ENCODE measurements at regions not wholly inside any gene's neighbourhood (a gene's known extent, or its start where the extent isn't known, plus 50 kb on each side); places are given as distances from the start of the nearest gene placed in this dataset.

DNA sequence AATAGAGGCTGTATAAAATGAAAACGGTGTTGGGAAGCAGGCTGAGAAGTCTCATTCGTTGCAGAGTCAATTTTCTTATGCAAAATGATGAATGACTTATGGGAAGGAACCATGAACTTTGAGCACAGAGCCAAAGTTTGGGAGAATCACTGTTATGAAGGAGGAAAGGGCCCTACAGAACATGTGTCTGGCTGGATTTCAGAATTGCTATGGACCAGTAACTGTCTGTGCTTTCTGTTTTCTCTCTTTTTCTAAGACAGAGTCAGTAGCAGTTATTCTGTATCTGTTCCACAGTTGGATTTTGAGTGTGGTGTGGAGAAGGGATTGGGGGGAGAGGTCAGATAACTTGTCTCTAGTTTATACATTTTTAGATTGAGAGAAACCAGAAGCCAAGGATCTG is 265.0 kb upstream of the HS3ST1 start:
- no peaks in the 10 kb centered on the region for H3K9me2 ChIP-seq
- no peaks in the 10 kb centered on the region for H4K20me1 ChIP-seq (ENCODE audit: insufficient read depth)
- no peak for DNase-seq
- H3K79me2 ChIP-seq (ENCODE audit: insufficient read depth) = no peaks in the 10 kb centered on the region
- H3K9me3 ChIP-seq = no peaks in the 10 kb centered on the region
- no peak overlapping the region for H3K4me3 ChIP-seq (ENCODE audit: low read depth in 2 of 2, low read length in 1 of 2)
- H2AFZ ChIP-seq (ENCODE audit: low read depth) = no peak overlapping the region
- no peaks in the 10 kb centered on the region for H3F3A ChIP-seq (replicated peaks; ENCODE audit: insufficient read depth)
- POLR2A ChIA-PET = no interaction called here
- CTCF ChIA-PET = interaction anchor here (0.6 kb wide), 1 partner anchor 113 kb away, joined by 3 read pairs; no protein-coding TSS in a partner anchor
- TF ChIP-seq RCOR1 (IDR thresholded peaks at IDR 0.05; ENCODE audit: low read length) (no peak), TCF12 (IDR thresholded peaks at IDR 0.05) (no peak), MEF2A (IDR thresholded peaks at IDR 0.05; ENCODE audit: borderline replicate concordance, low read depth) (no peak), RAD21 (IDR thresholded peaks at IDR 0.05; ENCODE audit: low read length) (no peak), SIN3A (IDR thresholded peaks at IDR 0.05; ENCODE audit: borderline replicate concordance, low read depth, low read length) (no peak)
- TF ChIP-seq, protein P1, sequence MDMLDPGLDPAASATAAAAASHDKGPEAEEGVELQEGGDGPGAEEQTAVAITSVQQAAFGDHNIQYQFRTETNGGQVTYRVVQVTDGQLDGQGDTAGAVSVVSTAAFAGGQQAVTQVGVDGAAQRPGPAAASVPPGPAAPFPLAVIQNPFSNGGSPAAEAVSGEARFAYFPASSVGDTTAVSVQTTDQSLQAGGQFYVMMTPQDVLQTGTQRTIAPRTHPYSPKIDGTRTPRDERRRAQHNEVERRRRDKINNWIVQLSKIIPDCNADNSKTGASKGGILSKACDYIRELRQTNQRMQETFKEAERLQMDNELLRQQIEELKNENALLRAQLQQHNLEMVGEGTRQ (IDR thresholded peaks at IDR 0.05; ENCODE audit: borderline replicate concordance, low read depth, low read length) = no peak
- TF ChIP-seq, protein P2, sequence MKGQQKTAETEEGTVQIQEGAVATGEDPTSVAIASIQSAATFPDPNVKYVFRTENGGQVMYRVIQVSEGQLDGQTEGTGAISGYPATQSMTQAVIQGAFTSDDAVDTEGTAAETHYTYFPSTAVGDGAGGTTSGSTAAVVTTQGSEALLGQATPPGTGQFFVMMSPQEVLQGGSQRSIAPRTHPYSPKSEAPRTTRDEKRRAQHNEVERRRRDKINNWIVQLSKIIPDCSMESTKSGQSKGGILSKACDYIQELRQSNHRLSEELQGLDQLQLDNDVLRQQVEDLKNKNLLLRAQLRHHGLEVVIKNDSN (IDR thresholded peaks at IDR 0.05; ENCODE audit: borderline replicate concordance, low read depth) = no peak
- no peak overlapping the region for H3K27ac ChIP-seq (ENCODE audit: low read depth in 2 of 2, low read length in 1 of 2)
- no peaks in the 10 kb centered on the region for H3K27me3 ChIP-seq (ENCODE audit: insufficient read depth)
- no peaks in the 10 kb centered on the region for H3K36me3 ChIP-seq (replicated peaks in 1 of 2; ENCODE audit: control insufficient read depth in 1 of 2, insufficient read depth in 2 of 2, low read length in 1 of 2)
- no peaks in the 10 kb centered on the region for H3K4me1 ChIP-seq (ENCODE audit: control insufficient read depth in 1 of 2, insufficient read depth in 2 of 2, low read depth in 1 of 2, low read length in 1 of 2)
- no peak overlapping the region for H3K4me2 ChIP-seq
- 0% methylated on average over 2 of the region's 2 CpGs for WGBS (ENCODE audit: low lambda C conversion rate)
- no peak overlapping the region for H3K9ac ChIP-seq

DNA sequence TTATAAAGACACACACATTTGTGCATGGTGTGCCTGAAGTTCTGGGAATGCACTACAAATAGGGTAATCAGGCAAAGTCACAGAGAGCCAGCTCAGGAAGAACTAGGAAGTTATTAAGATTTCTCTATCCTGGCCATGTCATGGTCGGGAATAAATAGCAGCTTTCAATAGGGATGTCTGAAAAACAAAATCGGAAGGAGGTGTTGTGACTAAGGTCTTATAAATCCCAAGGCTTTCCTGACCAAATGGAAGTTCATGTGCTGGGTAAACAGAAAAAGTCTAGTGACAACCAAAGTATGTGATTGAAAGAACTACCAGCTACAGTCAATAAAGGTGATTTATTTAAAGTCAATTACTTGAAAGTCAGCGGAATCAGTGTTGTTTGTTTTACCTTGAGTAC is 262.5 kb upstream of the HS3ST1 start:
- no peak overlapping the region for H3K4me3 ChIP-seq (ENCODE audit: low read depth in 2 of 2, low read length in 1 of 2)
- H3F3A ChIP-seq (replicated peaks; ENCODE audit: insufficient read depth) = no peaks in the 10 kb centered on the region
- H3K9me2 ChIP-seq = no peaks in the 10 kb centered on the region
- H3K27ac ChIP-seq (ENCODE audit: low read depth in 2 of 2, low read length in 1 of 2) = no peak overlapping the region
- no peaks in the 10 kb centered on the region for H3K36me3 ChIP-seq (replicated peaks in 1 of 2; ENCODE audit: control insufficient read depth in 1 of 2, insufficient read depth in 2 of 2, low read length in 1 of 2)
- TF ChIP-seq RCOR1 (IDR thresholded peaks at IDR 0.05; ENCODE audit: low read length) = no peak
- TF ChIP-seq, protein P1 (IDR thresholded peaks at IDR 0.05; ENCODE audit: borderline replicate concordance, low read depth, low read length) = no peak
- TF ChIP-seq FOXM1 (IDR thresholded peaks at IDR 0.05; ENCODE audit: low read depth) = no peak
- no peak for TF ChIP-seq SMC3 (IDR thresholded peaks at IDR 0.05; ENCODE audit: low read depth, low read length)
- TF ChIP-seq, protein P3, sequence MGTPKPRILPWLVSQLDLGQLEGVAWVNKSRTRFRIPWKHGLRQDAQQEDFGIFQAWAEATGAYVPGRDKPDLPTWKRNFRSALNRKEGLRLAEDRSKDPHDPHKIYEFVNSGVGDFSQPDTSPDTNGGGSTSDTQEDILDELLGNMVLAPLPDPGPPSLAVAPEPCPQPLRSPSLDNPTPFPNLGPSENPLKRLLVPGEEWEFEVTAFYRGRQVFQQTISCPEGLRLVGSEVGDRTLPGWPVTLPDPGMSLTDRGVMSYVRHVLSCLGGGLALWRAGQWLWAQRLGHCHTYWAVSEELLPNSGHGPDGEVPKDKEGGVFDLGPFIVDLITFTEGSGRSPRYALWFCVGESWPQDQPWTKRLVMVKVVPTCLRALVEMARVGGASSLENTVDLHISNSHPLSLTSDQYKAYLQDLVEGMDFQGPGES (IDR thresholded peaks at IDR 0.05; ENCODE audit: low read depth, low read length) = no peak
- TF ChIP-seq MEF2A (IDR thresholded peaks at IDR 0.05; ENCODE audit: borderline replicate concordance, low read depth) = no peak
- no peak for TF ChIP-seq CHD2 (IDR thresholded peaks at IDR 0.05; ENCODE audit: low read length, partially characterized antibody)
- no peak for TF ChIP-seq ELF1 (IDR thresholded peaks at IDR 0.05)
- no peak for TF ChIP-seq RAD21 (IDR thresholded peaks at IDR 0.05; ENCODE audit: low read length)
- TF ChIP-seq EP300 (IDR thresholded peaks at IDR 0.05; ENCODE audit: borderline replicate concordance in 1 of 2, low read depth in 1 of 2, low read length in 1 of 2) = no peak
- TF ChIP-seq TAF1 (IDR thresholded peaks at IDR 0.05; ENCODE audit: borderline replicate concordance, low read depth, low read length) = no peak
- TF ChIP-seq, protein P4, sequence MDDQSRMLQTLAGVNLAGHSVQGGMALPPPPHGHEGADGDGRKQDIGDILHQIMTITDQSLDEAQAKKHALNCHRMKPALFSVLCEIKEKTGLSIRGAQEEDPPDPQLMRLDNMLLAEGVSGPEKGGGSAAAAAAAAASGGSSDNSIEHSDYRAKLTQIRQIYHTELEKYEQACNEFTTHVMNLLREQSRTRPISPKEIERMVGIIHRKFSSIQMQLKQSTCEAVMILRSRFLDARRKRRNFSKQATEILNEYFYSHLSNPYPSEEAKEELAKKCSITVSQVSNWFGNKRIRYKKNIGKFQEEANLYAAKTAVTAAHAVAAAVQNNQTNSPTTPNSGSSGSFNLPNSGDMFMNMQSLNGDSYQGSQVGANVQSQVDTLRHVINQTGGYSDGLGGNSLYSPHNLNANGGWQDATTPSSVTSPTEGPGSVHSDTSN (IDR thresholded peaks at IDR 0.05) = no peak
- TF ChIP-seq, protein P5, sequence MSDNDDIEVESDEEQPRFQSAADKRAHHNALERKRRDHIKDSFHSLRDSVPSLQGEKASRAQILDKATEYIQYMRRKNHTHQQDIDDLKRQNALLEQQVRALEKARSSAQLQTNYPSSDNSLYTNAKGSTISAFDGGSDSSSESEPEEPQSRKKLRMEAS (IDR thresholded peaks at IDR 0.05; ENCODE audit: low read depth) = no peak
- TF ChIP-seq RXRA (IDR thresholded peaks at IDR 0.05; ENCODE audit: borderline replicate concordance, low read depth) = no peak
- TF ChIP-seq GABPA (IDR thresholded peaks at IDR 0.05; ENCODE audit: low read depth) = no peak
- TF ChIP-seq, protein P2 (IDR thresholded peaks at IDR 0.05; ENCODE audit: borderline replicate concordance, low read depth) = no peak
- no peak overlapping the region for H2AFZ ChIP-seq (ENCODE audit: low read depth)
- no peaks in the 10 kb centered on the region for H3K79me2 ChIP-seq (ENCODE audit: insufficient read depth)
- ChIA-PET POLR2A (no interaction called here), CTCF (no interaction called here)
- 3% methylated on average over 3 of the region's 3 CpGs for whole genome bisulfite sequencing (ENCODE audit: low lambda C conversion rate)
- H4K20me1 ChIP-seq (ENCODE audit: insufficient read depth) = no peaks in the 10 kb centered on the region
- H3K4me2 ChIP-seq = no peak overlapping the region
- H3K9ac ChIP-seq = no peak overlapping the region
- DNase-seq = no peak
- H3K27me3 ChIP-seq (ENCODE audit: insufficient read depth) = no peaks in the 10 kb centered on the region
- H3K9me3 ChIP-seq = no peaks in the 10 kb centered on the region
- H3K4me1 ChIP-seq (ENCODE audit: control insufficient read depth in 1 of 2, insufficient read depth in 2 of 2, low read depth in 1 of 2, low read length in 1 of 2) = no peaks in the 10 kb centered on the region
